B cell (primary cell): ENCODE measurements at regions not wholly inside any gene's neighbourhood (a gene's known extent, or its start where the extent isn't known, plus 50 kb on each side); places are given as distances from the start of the nearest gene placed in this dataset.

Experiments used
- ATAC-seq: fragments of 200-7000 bp; cut with Tn5 transposase; one replicate; pipeline ENCODE4 v1.10.0; 2021; ENCODE audit warnings: low read depth, mild to moderate bottlenecking, moderate number of reproducible peaks, moderate library complexity
- CTCF ChIA-PET: fragments of 350-600 bp; sonication (Branson Sonifier 250); formaldehyde crosslinking; loops from one replicate; lab custom pipeline; 2021; ENCODE audit warnings: antibody characterized with exemption, inconsistent platforms; lab: Charles Lee
- POLR2A ChIA-PET: fragments of 350-600 bp; sonication (Branson Sonifier 250); formaldehyde crosslinking; loops from one replicate; lab custom pipeline; 2021; ENCODE audit warnings: antibody characterized with exemption; lab: Charles Lee
- DNase-seq: peaks from one replicate; pipeline ENCODE4 v3.0.0; 2013
- H2AFZ ChIP-seq: 2 replicates; pipeline ENCODE4 v1.6.1; 2012; ENCODE audit warnings: mild to moderate bottlenecking, low read depth, low read length; ENCODE audit not compliant: insufficient read depth, poor library complexity, severe bottlenecking
- H3K27ac ChIP-seq, 2 donors: 1 replicate in 1 of 2; 2 replicates in 1 of 2; pipeline ENCODE4 v1.5.1; 2012 to 2013; ENCODE audit warnings: low read length in 2 of 2, mild to moderate bottlenecking in 2 of 2, moderate library complexity in 1 of 2
- H3K27me3 ChIP-seq, 4 experiments: fragments of 200-600 bp in 1 of 4; sonication (generic) in 1 of 4; replicated peaks in 1 of 4; 1 replicate in 2 of 4; 2 replicates in 2 of 4; pipeline versions ENCODE4 v1.6.1 to v1.7.0; 2013 to 2016; ENCODE audit warnings: low read length in 3 of 4, mild to moderate bottlenecking in 2 of 4, mixed read lengths in 1 of 4, moderate library complexity in 1 of 4; ENCODE audit not compliant: insufficient read depth in 4 of 4, control insufficient read depth in 3 of 4; ENCODE audit errors: control extremely low read depth in 1 of 4
- H3K36me3 ChIP-seq, 2 experiments: replicated peaks in 1 of 2; 1 replicate in 1 of 2; 2 replicates in 1 of 2; pipeline versions ENCODE4 v1.6.1 to v1.7.1; 2013; ENCODE audit warnings: low read length in 1 of 2; ENCODE audit not compliant: insufficient read depth in 2 of 2, control insufficient read depth in 1 of 2; ENCODE audit errors: control extremely low read depth in 1 of 2, extremely low read depth in 1 of 2
- H3K4me1 ChIP-seq, 2 donors: fragments of 200-600 bp in 1 of 2; sonication (generic) in 1 of 2; 1 replicate in 1 of 2; 2 replicates in 1 of 2; pipeline versions ENCODE4 v1.5.1 to v1.6.1; 2013 to 2017; ENCODE audit warnings: low read length in 2 of 2; ENCODE audit not compliant: control insufficient read depth in 2 of 2, insufficient read depth in 2 of 2
- H3K4me2 ChIP-seq: replicated peaks from 2 replicates; pipeline ENCODE3; 2012; ENCODE audit warnings: mild to moderate bottlenecking, low read depth, low read length; ENCODE audit not compliant: poor library complexity, severe bottlenecking
- H3K4me3 ChIP-seq, 5 experiments: fragments of 200-600 bp in 1 of 5; sonication (generic) in 1 of 5; 1 replicate in 3 of 5; 2 replicates in 2 of 5; pipeline versions ENCODE4 v1.5.1 to v1.7.0; 2011 to 2016; ENCODE audit warnings: low read length in 4 of 5, mild to moderate bottlenecking in 4 of 5, low read depth in 2 of 5, control low read depth in 1 of 5, moderate library complexity in 1 of 5; ENCODE audit not compliant: insufficient read depth in 1 of 5; ENCODE audit errors: control extremely low read depth in 1 of 5, extremely low read depth in 1 of 5
- H3K79me2 ChIP-seq: fragments of 200-600 bp; sonication (generic); one replicate; pipeline ENCODE4 v1.6.0; 2016; ENCODE audit warnings: low read length; ENCODE audit not compliant: control insufficient read depth, insufficient read depth
- H3K9ac ChIP-seq: fragments of 200-600 bp; sonication (generic); 2 replicates; pipeline ENCODE4 v1.6.1; 2017; ENCODE audit warnings: mild to moderate bottlenecking, low read length, moderate library complexity
- H3K9me3 ChIP-seq, 3 donors: one replicate each; pipeline versions ENCODE4 v1.6.1 to v1.7.1; 2013; ENCODE audit warnings: low read length in 2 of 3; ENCODE audit not compliant: control insufficient read depth in 2 of 3, insufficient read depth in 1 of 3; ENCODE audit errors: control extremely low read depth in 1 of 3
- H4K20me1 ChIP-seq: 2 replicates; pipeline ENCODE4 v1.6.0; 2012; ENCODE audit warnings: mild to moderate bottlenecking, low read length; ENCODE audit not compliant: insufficient read depth, control insufficient read depth, poor library complexity, severe bottlenecking
- H3K27ac Mint-ChIP-seq: one replicate; pipeline ENCODE4 v1.8.0; 2021; ENCODE audit warnings: mixed read lengths
- H3K27me3 Mint-ChIP-seq: one replicate; pipeline ENCODE4 v1.8.0; 2021; ENCODE audit warnings: mixed read lengths
- H3K4me1 Mint-ChIP-seq: one replicate; pipeline ENCODE4 v1.8.0; 2021; ENCODE audit warnings: mixed read lengths
- H3K4me3 Mint-ChIP-seq: one replicate; pipeline ENCODE4 v1.8.0; 2021; ENCODE audit warnings: mixed read lengths
- H3K9me3 Mint-ChIP-seq: one replicate; pipeline ENCODE4 v1.8.0; 2022; ENCODE audit warnings: mixed read lengths; ENCODE audit not compliant: insufficient read depth
- EZH2 ChIP-seq: IDR thresholded peaks from 2 replicates; pipeline ENCODE4 v1.6.1; 2012; ENCODE audit warnings: borderline replicate concordance, low read depth, mild to moderate bottlenecking, moderate library complexity, low read length; ENCODE audit not compliant: insufficient read depth, poor library complexity, severe bottlenecking
- WGBS: methylation state at CpG from one replicate; pipeline ENCODE4 v1.1.5; 2013; ENCODE audit warnings: missing lambda C conversion rate; ENCODE audit not compliant: insufficient coverage; 5-methylcytosine and 5-hydroxymethylcytosine counted together
- intact Hi-C: fragments of 100-400 bp; cut with micrococcal nuclease; formaldehyde crosslinking; loops from one replicate; pipeline ENCODE4 v1.10.0; 2022
- TF ChIP-seq, protein P1 (sequence below): fragments of 200-600 bp; IDR thresholded peaks from one replicate; pipeline ENCODE4 v1.8.0; 2022; ENCODE audit warnings: antibody characterized with exemption, mild to moderate bottlenecking

DNA sequence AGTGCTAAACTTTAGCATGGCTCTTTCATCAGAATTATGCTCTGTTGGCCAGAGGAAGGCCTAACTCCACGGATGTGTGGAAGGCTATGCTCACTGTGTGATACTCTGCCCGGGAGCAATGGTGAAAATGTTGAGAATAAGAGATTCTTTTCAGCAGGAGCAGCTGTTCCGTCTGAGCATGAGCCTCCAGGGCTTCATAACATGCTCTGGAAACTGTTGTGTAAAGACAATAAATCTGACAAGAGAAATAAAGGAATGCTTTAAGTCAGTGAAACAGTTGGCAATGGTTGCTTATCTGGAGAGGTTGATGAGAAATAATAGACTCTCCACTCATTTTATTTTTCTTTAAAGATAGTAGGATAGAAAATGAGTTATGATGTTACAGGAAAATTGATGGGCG lies 269.8 kb downstream of the DIPK2A start:
- no peak overlapping the region for H3K4me3 ChIP-seq
- H3K4me2 ChIP-seq = no peak overlapping the region
- H3K4me1 ChIP-seq = no peaks in the 10 kb centered on the region
- Mint-ChIP-seq H3K4me3 (no peak overlapping the region), H3K27me3 (peaks cover 3% of the 10 kb centered on the region), H3K4me1 (no peaks in the 10 kb centered on the region), H3K27ac (no peak overlapping the region), H3K9me3 (no peaks in the 10 kb centered on the region)
- DNase-seq = no peak
- H3K79me2 ChIP-seq = no peaks in the 10 kb centered on the region
- no peaks in the 10 kb centered on the region for H3K9me3 ChIP-seq
- 79% methylated on average over 3 of the region's 4 CpGs for WGBS
- no peaks in the 10 kb centered on the region for H3K36me3 ChIP-seq
- H2AFZ ChIP-seq = no peak overlapping the region
- intact Hi-C loops = no loop called here
- H3K27me3 ChIP-seq = peaks cover 0 to 4% (median 0%) of the 10 kb centered on the region in 4 experiments
- no peak for TF ChIP-seq EZH2
- TF ChIP-seq, protein P1, sequence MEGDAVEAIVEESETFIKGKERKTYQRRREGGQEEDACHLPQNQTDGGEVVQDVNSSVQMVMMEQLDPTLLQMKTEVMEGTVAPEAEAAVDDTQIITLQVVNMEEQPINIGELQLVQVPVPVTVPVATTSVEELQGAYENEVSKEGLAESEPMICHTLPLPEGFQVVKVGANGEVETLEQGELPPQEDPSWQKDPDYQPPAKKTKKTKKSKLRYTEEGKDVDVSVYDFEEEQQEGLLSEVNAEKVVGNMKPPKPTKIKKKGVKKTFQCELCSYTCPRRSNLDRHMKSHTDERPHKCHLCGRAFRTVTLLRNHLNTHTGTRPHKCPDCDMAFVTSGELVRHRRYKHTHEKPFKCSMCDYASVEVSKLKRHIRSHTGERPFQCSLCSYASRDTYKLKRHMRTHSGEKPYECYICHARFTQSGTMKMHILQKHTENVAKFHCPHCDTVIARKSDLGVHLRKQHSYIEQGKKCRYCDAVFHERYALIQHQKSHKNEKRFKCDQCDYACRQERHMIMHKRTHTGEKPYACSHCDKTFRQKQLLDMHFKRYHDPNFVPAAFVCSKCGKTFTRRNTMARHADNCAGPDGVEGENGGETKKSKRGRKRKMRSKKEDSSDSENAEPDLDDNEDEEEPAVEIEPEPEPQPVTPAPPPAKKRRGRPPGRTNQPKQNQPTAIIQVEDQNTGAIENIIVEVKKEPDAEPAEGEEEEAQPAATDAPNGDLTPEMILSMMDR = no peak
- ATAC-seq = no peak
- ChIA-PET POLR2A (no interaction called here), CTCF (no interaction called here)
- H4K20me1 ChIP-seq = no peaks in the 10 kb centered on the region
- H3K9ac ChIP-seq = no peak overlapping the region
- no peak overlapping the region for H3K27ac ChIP-seq

DNA sequence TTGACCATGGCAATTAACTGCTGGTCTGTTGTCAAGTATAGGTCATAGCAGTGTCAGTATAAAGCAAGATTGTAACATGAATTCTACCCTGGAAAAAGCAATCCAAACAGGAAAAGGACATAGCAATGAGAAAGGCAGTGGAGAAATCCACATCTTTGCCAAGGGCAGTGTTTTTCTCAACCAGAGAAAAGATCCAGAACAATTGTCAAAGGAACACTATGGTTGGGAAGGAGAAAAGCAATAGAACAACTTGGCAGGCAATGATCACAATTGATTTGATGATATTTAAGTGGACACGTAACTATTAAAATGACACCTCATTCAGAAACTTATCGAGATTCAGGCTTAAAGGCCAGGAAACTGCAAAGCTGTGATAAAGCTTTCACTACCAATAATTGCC lies 271.1 kb downstream of the DIPK2A start:
- no peaks in the 10 kb centered on the region for H3K9me3 Mint-ChIP-seq
- no CpG with 5 or more reads among the region's 2 CpGs for WGBS
- Histone ChIP-seq H4K20me1 (no peaks in the 10 kb centered on the region), H3K9me3 (no peaks in the 10 kb centered on the region), H3K4me3 (no peak overlapping the region), H3K27me3 (peaks cover 0 to 4% (median 0%) of the 10 kb centered on the region in 4 experiments), H3K9ac (no peak overlapping the region), H3K27ac (no peak overlapping the region), H2AFZ (no peak overlapping the region), H3K79me2 (no peaks in the 10 kb centered on the region), H3K4me2 (no peak overlapping the region), H3K4me1 (no peaks in the 10 kb centered on the region), H3K36me3 (no peaks in the 10 kb centered on the region)
- intact Hi-C loops = no loop called here
- ChIA-PET CTCF (no interaction called here), POLR2A (no interaction called here)
- ATAC-seq = no peak
- H3K4me1 Mint-ChIP-seq = no peaks in the 10 kb centered on the region
- H3K27ac Mint-ChIP-seq = no peak overlapping the region
- H3K4me3 Mint-ChIP-seq = no peak overlapping the region
- TF ChIP-seq, protein P1 = no peak
- TF ChIP-seq EZH2 = no peak
- DNase-seq = no peak
- H3K27me3 Mint-ChIP-seq = peaks cover 2% of the 10 kb centered on the region
